Left ventricle myocardium superior (tissue), 1 donor: ENCODE measurements at regions not wholly inside any gene's neighbourhood (a gene's known extent, or its start where the extent isn't known, plus 50 kb on each side); places are given as distances from the start of the nearest gene placed in this dataset.

Source experiments
- ATAC-seq: fragments of 200-7000 bp; cut with Tn5 transposase; one replicate; pipeline ENCODE4 v1.9.1; 2020; ENCODE audit warnings: mild to moderate bottlenecking, moderate library complexity
- DNase-seq: peaks from one replicate; pipeline ENCODE4 v3.0.0-alpha.2; 2020
- intact Hi-C: fragments of 100-400 bp; cut with micrococcal nuclease; formaldehyde crosslinking; loops from one replicate; pipeline ENCODE4 v1.11.0; 2022
- donor health status: DM: no; HTN: yes; CAD: no; lungs with severe emphysema.

DNA sequence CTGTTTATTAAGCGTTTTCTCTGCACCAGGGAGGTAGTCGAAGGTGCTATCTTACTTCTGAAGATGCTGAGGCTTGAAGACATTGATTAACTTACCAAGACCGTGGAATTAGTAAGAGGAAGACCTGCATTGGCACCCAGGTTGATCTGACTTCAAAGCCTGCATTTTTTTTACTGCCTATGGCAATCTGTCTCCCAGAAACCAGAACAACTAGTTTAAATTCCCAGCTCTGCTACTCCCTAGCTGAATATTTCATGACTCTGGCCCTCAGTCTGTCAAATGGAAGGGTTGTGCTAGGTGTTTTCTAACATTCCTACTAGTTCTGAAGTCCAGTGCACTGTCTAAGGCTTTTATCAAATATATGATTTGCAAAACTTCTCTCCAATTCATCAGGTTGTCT is 52.0 kb upstream of the GRAMD1B start:
- intact Hi-C loops: no loop called here
- no peak for DNase-seq
- no peak for ATAC-seq

DNA sequence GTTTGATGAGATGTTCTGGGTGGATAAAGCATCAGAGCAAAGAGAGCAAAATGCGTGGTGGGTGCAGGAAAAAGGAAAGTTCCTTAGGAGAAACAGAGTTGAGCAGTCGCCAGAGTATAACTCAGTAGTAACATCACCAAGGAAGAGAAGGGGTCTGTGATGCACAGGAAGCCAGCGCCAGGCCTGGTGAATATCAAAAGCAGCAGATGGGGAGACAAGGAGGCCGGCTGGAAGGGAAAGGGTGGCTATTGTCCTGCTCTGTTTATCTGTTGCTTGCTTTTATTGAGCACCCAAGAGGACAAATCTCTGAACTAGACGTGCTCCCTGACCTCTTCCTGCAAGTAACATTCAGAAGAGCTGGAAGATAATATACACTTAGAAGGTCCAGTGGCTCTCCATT is 52.7 kb upstream of the GRAMD1B start:
- intact Hi-C loops: no loop called here
- no peak for ATAC-seq
- DNase-seq: no peak

DNA sequence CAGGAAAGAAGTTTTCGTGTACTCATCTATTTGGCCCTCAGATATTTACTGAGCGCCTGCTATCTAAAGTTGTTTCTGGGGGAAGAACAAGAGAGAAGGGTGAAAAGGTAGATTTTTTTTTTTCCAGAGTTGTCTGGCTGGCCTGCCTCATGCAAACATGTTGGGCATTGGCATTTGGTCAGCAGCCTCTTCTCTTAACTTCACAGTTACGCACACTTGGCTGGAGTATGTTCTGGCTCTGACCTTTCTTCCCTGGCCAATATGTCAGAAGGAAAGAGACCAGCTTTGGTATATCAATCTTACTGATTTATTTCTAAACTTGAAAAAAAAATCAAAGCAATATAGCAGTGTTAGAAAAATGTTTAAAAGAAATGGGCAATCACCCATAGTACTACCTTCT is 54.2 kb upstream of the GRAMD1B start:
- peak; percentile 83 for ATAC-seq
- no peak for DNase-seq
- intact Hi-C loops: no loop called here

DNA sequence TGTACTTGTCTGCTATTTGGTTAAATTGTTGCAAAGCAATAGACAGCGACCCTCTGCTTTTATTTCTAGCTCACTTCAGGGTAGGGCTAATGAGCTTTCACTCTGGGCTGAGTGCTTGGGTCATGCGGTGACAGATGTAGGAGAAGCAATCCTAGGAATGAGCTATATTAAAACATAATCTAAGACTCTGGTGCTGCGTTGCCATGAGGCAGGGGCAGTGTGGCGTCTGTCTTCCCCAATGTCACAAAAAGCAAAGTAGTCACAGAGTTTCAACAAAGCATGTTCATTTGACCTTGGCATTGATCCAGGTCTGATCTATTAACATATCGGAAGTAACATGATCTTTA is 55.5 kb upstream of the GRAMD1B start:
- intact Hi-C loops: no loop called here
- DNase-seq: no peak
- peak; percentile 80 for ATAC-seq

DNA sequence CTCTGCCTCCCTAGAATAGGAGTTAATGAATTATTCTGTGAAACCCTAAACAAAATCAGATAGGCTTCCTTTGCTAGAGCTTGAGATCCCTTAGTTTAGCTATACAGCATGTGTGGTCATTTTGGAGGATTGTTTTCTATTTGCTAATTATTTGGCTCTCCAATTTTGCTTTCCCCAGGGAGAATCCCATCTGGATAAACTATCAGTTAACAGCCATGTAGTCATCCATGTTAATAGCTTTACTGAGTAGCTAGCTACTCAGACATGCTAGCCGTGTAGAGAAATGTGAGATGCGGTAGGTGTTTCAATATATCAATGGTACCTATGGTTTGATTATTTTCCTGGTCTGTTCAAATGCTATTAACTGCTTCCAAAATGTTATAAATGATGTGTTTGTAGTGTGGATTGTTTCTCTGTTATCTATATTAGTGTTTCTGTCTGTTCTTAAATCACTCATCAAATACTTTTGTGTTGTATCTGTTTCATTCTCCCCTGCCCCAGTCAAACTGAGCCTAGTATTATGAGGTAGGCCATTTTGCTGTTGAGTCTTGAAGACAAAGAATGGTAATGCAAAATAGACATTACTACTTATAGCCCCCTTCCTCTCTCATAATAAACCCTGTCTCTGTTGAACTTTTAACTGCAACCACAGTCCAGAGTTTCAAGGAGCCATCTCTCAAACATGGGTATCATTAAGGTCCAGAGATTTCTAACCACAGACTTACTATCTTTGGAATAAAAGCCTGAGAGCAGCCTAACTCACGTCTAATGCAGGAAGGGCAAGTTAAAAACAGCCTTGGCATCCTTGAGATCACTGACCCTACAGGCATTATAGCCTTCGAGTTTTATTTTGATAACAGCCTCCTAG is 56.1 kb upstream of the GRAMD1B start:
- intact Hi-C loops: no loop called here

DNA sequence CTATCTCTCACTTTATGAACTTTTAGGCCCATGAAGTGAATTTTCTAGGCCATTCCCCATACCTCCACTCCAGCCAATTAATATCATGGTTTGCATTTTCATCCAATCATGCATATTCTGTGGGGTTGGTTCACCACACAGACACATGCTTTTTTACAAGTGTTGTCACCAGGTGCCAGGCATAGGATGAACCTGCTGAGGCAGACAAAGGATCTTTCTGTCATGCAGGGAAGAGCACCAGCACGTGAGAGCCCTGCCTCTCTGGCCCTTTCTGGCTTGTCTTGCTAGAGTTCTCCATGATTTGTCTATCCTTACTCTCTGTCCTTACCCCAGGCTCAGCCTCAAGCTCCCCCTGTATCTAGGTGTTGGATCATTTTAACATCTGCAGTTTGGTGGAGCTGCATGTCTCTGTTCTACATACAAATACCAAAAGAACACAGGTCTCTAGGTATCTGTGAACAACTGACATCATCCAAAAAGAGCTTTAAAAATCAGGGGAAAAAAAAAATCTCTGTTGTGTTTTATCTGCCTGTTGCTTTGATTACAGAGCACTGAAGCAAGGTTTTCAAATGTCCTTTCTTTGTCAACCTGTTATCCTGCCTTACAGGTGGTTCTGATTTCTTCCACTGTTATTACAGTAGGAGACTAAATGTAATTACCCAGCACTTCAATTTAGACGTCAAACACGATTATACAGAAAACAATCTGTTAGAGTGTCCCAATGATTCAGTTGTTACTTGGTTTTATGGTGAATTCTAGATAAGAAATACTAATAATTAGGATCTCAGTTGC is 58.4 kb upstream of the GRAMD1B start:
- ATAC-seq (no peak), DNase-seq (no peak)
- intact Hi-C loops: no loop called here

More for the DNA sequence above, 56.1 kb upstream of the GRAMD1B start:
- DNase-seq (no peak), ATAC-seq (peak; percentile 5)

DNA sequence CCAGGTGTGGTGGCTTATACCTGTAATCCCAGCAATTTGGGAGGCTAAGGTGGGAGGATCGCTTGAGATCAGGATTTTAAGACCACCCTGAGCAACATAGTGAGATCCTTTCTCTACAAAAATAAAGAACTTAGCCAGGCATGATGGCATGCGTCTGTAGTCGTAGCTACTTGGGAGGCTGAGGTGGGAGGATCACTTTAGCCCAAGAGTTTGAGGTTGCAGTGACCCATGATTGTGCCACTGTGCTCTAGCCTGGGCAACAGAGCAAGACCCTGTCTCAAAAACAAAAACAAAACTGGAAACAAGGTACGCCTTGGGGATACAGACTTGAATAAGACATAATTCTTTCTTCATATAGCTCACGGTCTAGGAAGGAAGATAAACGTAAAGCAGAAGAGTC is 63.1 kb upstream of the GRAMD1B start:
- DNase-seq: no peak
- ATAC-seq: no peak
- intact Hi-C loops: loop anchor here (10.0 kb wide), 1 partner anchor 62 kb away; no protein-coding TSS in a partner anchor

DNA sequence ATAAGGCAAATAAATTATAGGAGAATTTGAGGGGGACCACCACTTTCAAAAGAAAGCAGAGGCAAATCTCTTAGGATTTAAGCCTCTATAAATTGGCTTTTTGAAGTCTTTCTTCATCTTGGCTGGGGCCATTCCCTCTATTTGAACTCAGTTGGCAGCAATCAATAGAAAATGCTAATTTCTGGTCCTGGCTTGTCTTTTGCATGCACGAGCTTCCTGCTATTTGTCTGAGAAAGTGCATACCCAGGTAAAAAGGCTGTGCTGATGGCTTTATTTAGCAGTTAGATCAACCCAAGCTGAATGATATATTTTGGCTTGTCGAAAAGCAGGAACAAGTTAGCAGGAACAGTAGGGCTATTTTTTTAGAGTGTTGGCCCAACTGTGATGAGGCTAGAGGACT is 64.1 kb upstream of the GRAMD1B start:
- DNase-seq: no peak
- no peak for ATAC-seq
- intact Hi-C loops: loop anchor here (10.0 kb wide), 1 partner anchor 61 kb away; no protein-coding TSS in a partner anchor

DNA sequence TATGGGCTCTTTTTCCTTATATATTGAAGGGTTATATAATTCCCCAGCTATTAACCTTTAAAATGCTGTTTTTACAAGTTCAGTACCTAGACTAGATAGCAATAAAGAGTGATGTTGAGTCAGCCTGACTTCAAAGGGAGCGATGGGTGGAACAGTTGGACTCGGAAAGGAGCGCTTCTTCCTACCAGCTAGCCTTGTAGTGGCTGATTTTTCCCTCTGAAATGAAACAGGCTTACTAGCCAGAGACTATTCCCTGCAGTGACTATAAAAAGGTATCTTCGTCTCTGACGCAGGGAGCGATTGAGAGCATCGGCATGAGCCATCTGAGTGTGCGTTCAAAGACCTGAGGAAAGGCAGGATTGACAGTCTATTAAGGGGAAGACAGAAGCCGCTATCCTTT is 66.0 kb upstream of the GRAMD1B start:
- DNase-seq: no peak
- peak; percentile 52 for ATAC-seq
- intact Hi-C loops: loop anchor here (10.0 kb wide), 1 partner anchor 59 kb away; no protein-coding TSS in a partner anchor

DNA sequence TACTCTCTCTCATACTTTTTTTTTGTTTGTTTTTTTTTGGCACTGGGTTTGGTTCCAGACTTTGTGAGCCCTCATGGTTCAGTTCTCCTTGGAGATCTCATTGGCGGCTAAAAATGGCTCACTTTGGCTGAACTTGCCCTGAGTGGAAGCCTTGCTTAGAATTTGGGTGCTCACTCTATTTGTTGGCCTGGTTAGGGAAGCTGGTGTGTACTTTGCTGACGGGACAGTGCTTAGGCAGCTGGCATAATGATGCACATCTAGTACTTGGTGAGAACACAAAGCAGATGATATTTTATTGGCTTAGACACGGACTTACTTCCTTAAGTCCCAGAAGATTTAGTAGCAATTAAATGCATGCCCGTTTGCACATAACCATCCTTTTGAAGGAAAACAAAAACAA is 66.5 kb upstream of the GRAMD1B start:
- intact Hi-C loops: loop anchor here (10.0 kb wide), 1 partner anchor 59 kb away; no protein-coding TSS in a partner anchor
- DNase-seq: no peak

DNA sequence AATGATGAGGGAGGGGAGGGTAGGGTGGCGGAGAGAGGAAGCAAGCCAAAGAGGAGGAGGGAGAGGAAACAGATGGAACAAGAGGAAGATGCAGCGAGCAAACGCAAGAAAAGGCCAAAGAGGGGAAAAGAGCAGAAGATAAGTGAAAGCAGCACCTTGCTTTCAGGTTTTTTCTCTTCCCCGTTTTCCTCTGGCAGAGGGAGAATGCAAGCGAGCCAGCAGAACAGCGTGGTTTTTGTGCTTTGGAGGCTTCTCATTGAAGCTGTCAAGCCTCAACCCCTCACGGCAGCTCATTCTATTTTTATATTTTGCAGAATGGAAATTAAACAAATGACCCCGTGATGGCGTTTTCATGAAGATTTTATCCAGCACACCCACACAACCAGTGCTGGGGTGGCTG is 67.1 kb upstream of the GRAMD1B start:
- DNase-seq (no peak), ATAC-seq (peak; percentile 64)
- intact Hi-C loops: loop anchor here (10.0 kb wide), 1 partner anchor 58 kb away; no protein-coding TSS in a partner anchor

More for the DNA sequence above, 66.5 kb upstream of the GRAMD1B start:
- ATAC-seq: peak; percentile 87

DNA sequence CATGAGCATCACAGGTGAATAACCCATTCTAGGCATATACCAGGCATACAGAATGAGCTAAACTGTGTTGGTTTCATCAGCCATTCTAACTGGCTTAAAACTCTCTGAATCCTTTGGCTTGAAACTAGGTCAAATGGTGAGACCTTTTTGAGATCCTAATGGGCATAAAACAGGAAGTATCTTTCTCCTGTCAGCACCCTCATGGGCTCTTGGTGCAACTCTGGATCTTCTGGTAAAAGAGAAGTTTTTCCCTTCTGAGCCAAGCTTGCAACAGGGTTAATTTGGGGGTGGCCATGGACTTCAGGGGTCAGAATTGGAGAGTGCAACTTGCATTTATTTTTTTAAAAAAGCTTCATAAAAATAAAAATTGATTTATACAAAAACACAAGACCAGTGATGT is 67.9 kb upstream of the GRAMD1B start:
- intact Hi-C loops: loop anchor here (10.0 kb wide), 1 partner anchor 57 kb away; no protein-coding TSS in a partner anchor
- DNase-seq: no peak
- no peak for ATAC-seq

DNA sequence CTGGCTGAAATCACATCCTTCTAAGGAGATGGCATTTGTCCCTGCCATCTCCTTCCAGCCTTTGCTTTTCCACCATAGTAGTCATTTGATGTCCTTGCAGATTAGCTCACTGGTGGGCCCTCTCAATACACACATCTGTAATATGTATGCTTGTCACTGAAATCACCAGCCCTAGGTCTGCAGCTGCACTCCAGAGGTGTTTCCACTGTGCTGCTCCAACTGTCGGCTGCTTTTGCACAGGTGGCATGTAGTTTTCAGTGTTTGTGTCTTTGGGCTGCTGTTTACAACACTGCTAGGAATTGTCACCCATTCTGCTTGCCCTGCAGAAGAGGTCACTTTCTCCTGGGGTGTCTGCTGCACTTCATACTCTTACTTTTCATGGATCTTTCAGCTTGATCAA is 69.0 kb upstream of the GRAMD1B start:
- ATAC-seq (no peak), DNase-seq (no peak)
- intact Hi-C loops: loop anchor here (10.0 kb wide), 1 partner anchor 56 kb away; no protein-coding TSS in a partner anchor

DNA sequence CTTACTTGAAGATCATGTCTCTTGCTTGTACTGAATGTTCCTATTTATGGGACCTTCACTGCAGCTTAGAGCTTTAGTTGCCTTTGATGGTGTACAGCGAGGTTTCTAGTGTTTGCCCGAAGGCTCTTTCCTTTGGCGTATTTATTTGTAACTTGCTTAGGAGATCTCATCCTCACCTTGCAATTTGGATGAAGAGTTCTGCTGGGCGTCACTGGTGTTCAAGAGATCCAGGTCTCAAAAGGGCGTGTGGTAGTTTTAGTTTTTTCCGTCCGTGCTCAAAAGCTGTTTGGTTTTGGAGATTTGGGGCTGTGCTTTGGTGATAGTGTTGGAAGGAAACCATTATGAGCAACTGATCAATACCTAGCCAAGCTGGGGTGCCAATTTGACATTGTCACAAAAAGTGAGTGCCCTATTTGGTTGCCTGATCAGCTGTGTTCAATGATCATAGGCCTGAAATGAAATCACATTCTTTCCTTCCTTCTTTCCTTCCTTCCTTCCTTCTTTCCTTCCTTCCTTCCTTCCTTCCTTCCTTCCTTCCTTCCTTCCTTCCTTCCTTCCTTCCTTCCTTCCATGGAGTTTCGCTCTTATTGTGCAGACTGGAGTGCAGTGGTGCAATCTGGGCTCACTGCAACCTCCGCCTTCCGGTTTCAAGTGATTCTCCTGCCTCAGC is 69.7 kb upstream of the GRAMD1B start:
- intact Hi-C loops: loop anchor here (10.0 kb wide), 1 partner anchor 56 kb away; no protein-coding TSS in a partner anchor
- ATAC-seq: no peak
- no peak for DNase-seq

DNA sequence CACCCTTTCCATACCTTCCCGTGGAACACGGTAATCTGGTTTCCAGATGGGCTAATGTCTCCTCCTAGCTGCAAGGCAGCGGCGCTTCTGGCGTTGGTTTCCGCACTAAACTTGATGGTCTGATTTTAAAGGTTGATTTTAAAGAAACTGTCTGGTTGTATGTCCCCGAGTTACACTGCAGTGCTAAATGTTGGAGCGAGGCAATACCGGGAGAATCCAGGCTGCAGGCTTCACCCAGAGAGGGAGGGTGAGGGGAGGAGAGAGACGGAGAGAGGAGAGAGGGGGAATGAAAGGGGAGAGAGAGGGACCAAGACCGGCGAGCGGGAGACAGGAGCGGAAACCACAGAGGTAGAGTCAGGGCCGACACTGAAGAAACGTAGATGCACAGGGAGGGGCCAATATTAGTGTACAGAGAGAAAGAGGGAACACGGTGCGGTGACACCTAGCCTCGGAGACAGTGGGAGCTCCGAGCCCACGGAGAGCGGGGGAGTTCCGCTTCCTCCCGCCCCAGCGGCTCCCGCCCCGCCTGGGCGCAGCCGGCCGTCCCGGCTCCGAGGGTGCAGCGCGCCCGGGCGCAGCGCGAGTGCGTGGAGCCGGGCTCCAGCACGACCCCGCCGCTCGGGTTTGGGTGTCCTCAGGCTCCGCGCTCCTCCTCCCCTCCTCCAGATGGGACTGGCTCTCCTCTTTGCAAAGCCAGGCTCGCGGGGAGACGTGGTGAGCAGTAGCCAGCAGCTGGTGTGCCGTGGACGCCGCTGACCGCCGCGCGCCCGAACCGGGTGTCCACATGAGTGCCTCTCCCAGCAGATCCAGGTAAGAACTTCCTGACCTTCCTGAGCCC is 71.9 kb upstream of the GRAMD1B start:
- peak; percentile 52 for DNase-seq
- intact Hi-C loops: no loop called here
- ATAC-seq: peak; percentile 74

DNA sequence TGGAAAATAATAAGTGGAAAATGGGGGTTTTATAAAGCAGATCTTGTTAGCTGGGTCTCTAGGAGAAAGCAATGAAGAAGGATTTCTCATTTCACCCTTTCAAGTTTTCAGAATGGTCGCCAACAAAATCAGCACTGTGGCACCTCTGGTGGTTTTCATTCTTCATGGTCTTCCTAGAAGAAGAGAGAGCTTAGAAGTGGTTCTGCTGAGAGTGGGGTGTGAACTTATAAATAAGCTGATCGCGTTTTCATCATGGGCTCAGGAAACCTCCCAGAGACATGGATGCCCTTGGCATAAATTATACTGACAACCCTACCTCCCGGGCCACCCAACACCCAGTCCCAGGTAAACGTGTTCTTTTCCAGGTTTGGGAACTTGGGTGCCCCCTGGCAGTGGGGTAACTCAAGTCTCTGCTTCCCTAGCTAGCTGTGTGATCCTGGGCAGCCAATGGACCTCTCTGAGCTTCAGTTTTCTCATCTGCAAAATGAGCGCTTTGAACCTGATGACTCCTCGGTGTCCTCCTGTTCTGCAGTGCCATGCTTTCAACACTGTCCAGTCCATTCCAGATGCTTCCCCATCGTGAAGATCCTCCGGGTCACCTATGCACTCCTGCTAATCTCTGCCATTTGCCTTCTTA is 72.6 kb upstream of the GRAMD1B start:
- intact Hi-C loops: no loop called here
- ATAC-seq (no peak), DNase-seq (no peak)

DNA sequence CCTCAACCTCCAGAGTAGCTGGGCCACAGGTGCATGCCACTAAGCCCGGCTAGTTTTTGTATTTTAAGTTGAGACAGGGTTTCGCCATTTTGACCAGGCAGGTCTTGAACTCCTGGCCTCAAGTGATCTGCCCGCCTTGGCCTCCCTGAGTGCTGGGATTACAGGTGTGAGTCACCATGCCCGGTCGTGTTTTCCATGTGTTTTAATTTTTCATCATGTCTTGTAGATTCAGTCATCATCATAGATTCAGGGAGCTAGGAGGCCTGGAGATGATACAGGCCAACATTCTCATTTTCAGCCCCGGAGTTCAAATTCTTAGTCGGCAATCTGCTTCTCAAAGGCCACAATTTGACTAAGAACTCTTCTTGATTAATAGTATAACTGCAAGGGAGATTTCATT is 73.5 kb upstream of the GRAMD1B start:
- DNase-seq (no peak), ATAC-seq (no peak)
- intact Hi-C loops: no loop called here

DNA sequence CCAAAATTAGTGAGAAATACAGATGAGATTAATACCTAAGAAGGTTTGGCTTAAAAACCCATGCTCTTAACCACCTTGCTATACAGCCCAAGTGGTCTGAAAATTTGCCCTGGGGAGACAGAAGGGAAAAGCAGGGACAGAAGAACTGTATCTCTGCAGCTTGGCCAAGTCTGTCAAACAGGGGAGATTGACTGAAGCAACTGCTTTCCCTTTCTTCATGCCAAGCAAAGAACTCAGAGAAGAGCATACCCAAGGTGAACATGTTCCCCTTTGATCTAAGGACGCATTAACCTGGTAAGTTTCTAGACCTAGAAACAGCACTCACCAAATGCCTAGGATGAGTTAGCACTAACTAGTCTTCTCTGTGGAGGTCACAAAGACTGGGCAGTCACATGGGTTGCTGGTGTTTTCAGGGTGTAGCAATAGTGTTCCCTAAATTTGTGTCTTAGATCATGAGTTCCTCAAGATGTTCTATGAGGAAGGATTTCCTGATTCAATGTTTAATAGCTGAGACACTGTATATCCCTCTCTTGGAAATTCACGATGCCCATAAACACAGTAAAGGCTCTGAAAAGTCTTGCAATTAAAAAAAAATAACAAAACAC is 75.6 kb upstream of the GRAMD1B start:
- intact Hi-C loops: no loop called here
- ATAC-seq (no peak), DNase-seq (no peak)
